Karpas-422 (cell line): ENCODE measurements at regions not wholly inside any gene's neighbourhood (a gene's known extent, or its start where the extent isn't known, plus 50 kb on each side); places are given as distances from the start of the nearest gene placed in this dataset.

ENCODE experiments used
- DNase-seq: peaks from one replicate; pipeline ENCODE4 v3.0.0-alpha.2; 2015
- H2AFZ ChIP-seq: fragments of 200-600 bp; sonication (generic); 2 replicates; pipeline ENCODE4 v1.6.1; 2014; ENCODE audit warnings: antibody characterized with exemption, low read length, mixed read lengths
- H3K27ac ChIP-seq: fragments of 200-600 bp; sonication (generic); 2 replicates; pipeline ENCODE4 v1.5.1; 2014; ENCODE audit warnings: mild to moderate bottlenecking, low read length, moderate library complexity
- H3K27me3 ChIP-seq: fragments of 200-600 bp; sonication (generic); 2 replicates; pipeline ENCODE4 v1.6.1; 2014; ENCODE audit warnings: low read length, mixed read lengths
- H3K36me3 ChIP-seq: fragments of 200-600 bp; sonication (generic); 2 replicates; pipeline ENCODE4 v1.6.1; 2014; ENCODE audit warnings: low read length, mixed read lengths; ENCODE audit not compliant: insufficient read depth
- H3K4me1 ChIP-seq: fragments of 200-600 bp; sonication (generic); 2 replicates; pipeline ENCODE4 v1.6.1; 2014; ENCODE audit warnings: mild to moderate bottlenecking, low read length, mixed read lengths
- H3K4me2 ChIP-seq: fragments of 200-600 bp; sonication (generic); 2 replicates; pipeline ENCODE4 v1.6.1; 2014; ENCODE audit warnings: low read length, low read depth, mild to moderate bottlenecking; ENCODE audit not compliant: poor library complexity, severe bottlenecking
- H3K4me3 ChIP-seq: fragments of 200-600 bp; sonication (generic); 2 replicates; pipeline ENCODE4 v1.5.1; 2014; ENCODE audit warnings: mild to moderate bottlenecking, antibody characterized with exemption, low read length, mixed read lengths
- H3K79me2 ChIP-seq: fragments of 200-600 bp; sonication (generic); 2 replicates; pipeline ENCODE4 v1.6.1; 2014; ENCODE audit warnings: mild to moderate bottlenecking, low read length, mixed read lengths
- H3K9ac ChIP-seq: fragments of 200-600 bp; sonication (generic); 2 replicates; pipeline ENCODE4 v1.6.0; 2014; ENCODE audit warnings: low read length
- H3K9me2 ChIP-seq: fragments of 200-600 bp; sonication (generic), shearing (Covaris generic); replicated peaks from 2 replicates; pipeline ENCODE4 v1.6.0; 2014; ENCODE audit warnings: mild to moderate bottlenecking, low read length, moderate library complexity; ENCODE audit not compliant: insufficient read depth
- H3K9me3 ChIP-seq: fragments of 300-700, 200-600 bp; sonication (generic); 2 replicates; pipeline ENCODE4 v1.6.1; 2014; ENCODE audit warnings: low read length, mixed read lengths
- H4K20me1 ChIP-seq: fragments of 200-600 bp; sonication (generic); 2 replicates; pipeline ENCODE4 v1.6.1; 2014; ENCODE audit warnings: mild to moderate bottlenecking, antibody characterized with exemption, low read length, low read depth; ENCODE audit not compliant: insufficient read depth

- Histone ChIP-seq H3K27ac (no peak overlapping the region), H3K79me2 (no peaks in the 10 kb centered on the region), H2AFZ (no peak overlapping the region), H3K9me2 (no peaks in the 10 kb centered on the region), H3K4me1 (no peaks in the 10 kb centered on the region), H4K20me1 (no peaks in the 10 kb centered on the region), H3K4me2 (no peak overlapping the region), H3K27me3 (no peaks in the 10 kb centered on the region), H3K9ac (no peak overlapping the region), H3K4me3 (no peak overlapping the region), H3K9me3 (no peaks in the 10 kb centered on the region), H3K36me3 (no peaks in the 10 kb centered on the region)
- DNase-seq, result no peak
Observed at GRCh38 chrX:134174859-134175258, 62.1 kb upstream of the CCDC160 start.

GRCh38 chrX:134177527-134177926, 59.5 kb upstream of the CCDC160 start:
- no peak overlapping the region for H2AFZ ChIP-seq
- H4K20me1 ChIP-seq, result no peaks in the 10 kb centered on the region
- H3K27ac ChIP-seq, result no peak overlapping the region
- H3K4me3 ChIP-seq, result no peak overlapping the region
- H3K4me2 ChIP-seq, result no peak overlapping the region
- H3K4me1 ChIP-seq, result no peaks in the 10 kb centered on the region
- no peak for DNase-seq
- no peaks in the 10 kb centered on the region for H3K79me2 ChIP-seq
- no peaks in the 10 kb centered on the region for H3K9me2 ChIP-seq
- H3K36me3 ChIP-seq, result no peaks in the 10 kb centered on the region
- H3K9me3 ChIP-seq, result no peaks in the 10 kb centered on the region
- H3K27me3 ChIP-seq, result no peaks in the 10 kb centered on the region
- no peak overlapping the region for H3K9ac ChIP-seq

- Histone ChIP-seq H3K9ac (no peak overlapping the region), H3K79me2 (no peaks in the 10 kb centered on the region)
- no peak for DNase-seq
Observed at GRCh38 chrX:134180601-134181274, 56.2 kb upstream of the CCDC160 start.

GRCh38 chrX:134181275-134181660, 55.7 kb upstream of the CCDC160 start:
- no peaks in the 10 kb centered on the region for H3K9me3 ChIP-seq
- H3K9ac ChIP-seq, result no peak overlapping the region
- no peak overlapping the region for H3K4me3 ChIP-seq
- no peaks in the 10 kb centered on the region for H3K27me3 ChIP-seq
- H4K20me1 ChIP-seq, result no peaks in the 10 kb centered on the region
- H2AFZ ChIP-seq, result no peak overlapping the region
- no peaks in the 10 kb centered on the region for H3K9me2 ChIP-seq
- DNase-seq, result no peak
- H3K27ac ChIP-seq, result no peak overlapping the region
- no peak overlapping the region for H3K4me2 ChIP-seq
- no peaks in the 10 kb centered on the region for H3K36me3 ChIP-seq
- no peaks in the 10 kb centered on the region for H3K4me1 ChIP-seq
- H3K79me2 ChIP-seq, result no peaks in the 10 kb centered on the region

More at GRCh38 chrX:134180601-134181274, 56.2 kb upstream of the CCDC160 start:
- no peaks in the 10 kb centered on the region for H3K27me3 ChIP-seq
- no peaks in the 10 kb centered on the region for H3K36me3 ChIP-seq
- H3K9me3 ChIP-seq, result no peaks in the 10 kb centered on the region
- H3K9me2 ChIP-seq, result no peaks in the 10 kb centered on the region
- H3K4me3 ChIP-seq, result no peak overlapping the region
- H3K27ac ChIP-seq, result no peak overlapping the region
- H4K20me1 ChIP-seq, result no peaks in the 10 kb centered on the region
- no peak overlapping the region for H2AFZ ChIP-seq
- no peak overlapping the region for H3K4me2 ChIP-seq
- no peaks in the 10 kb centered on the region for H3K4me1 ChIP-seq

GRCh38 chrX:134183665-134184064, 53.3 kb upstream of the CCDC160 start:
- no peak overlapping the region for H2AFZ ChIP-seq
- no peaks in the 10 kb centered on the region for H3K9me2 ChIP-seq
- H3K79me2 ChIP-seq, result no peaks in the 10 kb centered on the region
- H4K20me1 ChIP-seq, result no peaks in the 10 kb centered on the region
- H3K36me3 ChIP-seq, result no peaks in the 10 kb centered on the region
- no peaks in the 10 kb centered on the region for H3K4me1 ChIP-seq
- H3K9me3 ChIP-seq, result no peaks in the 10 kb centered on the region
- no peak overlapping the region for H3K9ac ChIP-seq
- no peak overlapping the region for H3K4me2 ChIP-seq
- no peak for DNase-seq
- H3K27ac ChIP-seq, result no peak overlapping the region
- no peaks in the 10 kb centered on the region for H3K27me3 ChIP-seq
- no peak overlapping the region for H3K4me3 ChIP-seq

- H3K4me1 ChIP-seq, result no peaks in the 10 kb centered on the region
- no peak overlapping the region for H2AFZ ChIP-seq
- no peaks in the 10 kb centered on the region for H3K9me3 ChIP-seq
- H3K27ac ChIP-seq, result no peak overlapping the region
- H3K9ac ChIP-seq, result no peak overlapping the region
- H3K79me2 ChIP-seq, result no peaks in the 10 kb centered on the region
- no peaks in the 10 kb centered on the region for H3K27me3 ChIP-seq
- no peaks in the 10 kb centered on the region for H3K9me2 ChIP-seq
- DNase-seq, result no peak
- no peaks in the 10 kb centered on the region for H3K36me3 ChIP-seq
- H3K4me3 ChIP-seq, result no peak overlapping the region
- no peaks in the 10 kb centered on the region for H4K20me1 ChIP-seq
- H3K4me2 ChIP-seq, result no peak overlapping the region
Observed at GRCh38 chrX:134184936-134185335, 52.0 kb upstream of the CCDC160 start.

GRCh38 chrX:134186362-134187121, 50.4 kb upstream of the CCDC160 start:
- Histone ChIP-seq H3K4me2 (no peak overlapping the region), H3K9me3 (no peaks in the 10 kb centered on the region), H2AFZ (no peak overlapping the region), H3K9ac (no peak overlapping the region), H3K9me2 (no peaks in the 10 kb centered on the region), H3K4me3 (no peak overlapping the region), H3K27ac (no peak overlapping the region), H3K27me3 (no peaks in the 10 kb centered on the region), H4K20me1 (no peaks in the 10 kb centered on the region), H3K4me1 (no peaks in the 10 kb centered on the region), H3K36me3 (no peaks in the 10 kb centered on the region), H3K79me2 (no peaks in the 10 kb centered on the region)
- DNase-seq, result no peak
